ENCODE measurements at regions not wholly inside any gene's neighbourhood (a gene's known extent, or its start where the extent isn't known, plus 50 kb on each side); places are given as distances from the start of the nearest gene placed in this dataset.

GRCh38 chr2:2574401-2575180 lies 243.5 kb upstream of the MYT1L start:
- DNase-seq: no peak

GRCh38 chr2:2573658-2574293 lies 242.7 kb upstream of the MYT1L start:
- no peak for DNase-seq

DNA sequence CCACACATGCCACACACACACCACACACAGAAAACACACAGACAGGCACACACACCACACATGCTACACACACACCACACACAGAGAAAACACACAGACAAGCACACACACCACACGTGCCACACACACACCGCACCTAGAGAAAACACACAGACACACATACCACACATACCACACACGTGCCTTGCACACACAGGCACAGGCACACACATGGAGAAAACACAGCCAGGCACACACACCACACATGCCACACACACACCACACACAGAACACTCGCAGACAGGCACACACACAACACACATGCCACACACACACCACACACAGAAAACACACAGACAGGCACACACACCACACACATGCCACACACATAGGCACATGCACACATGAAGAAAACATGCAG lies 242.1 kb upstream of the MYT1L start:
- DNase-seq: no peak

- no peak for DNase-seq
Observed at GRCh38 chr2:2572393-2573204, 241.5 kb upstream of the MYT1L start.

- no peak for DNase-seq
Observed at GRCh38 chr2:2571301-2572150, 240.5 kb upstream of the MYT1L start.

GRCh38 chr2:2570871-2571270 lies 239.8 kb upstream of the MYT1L start:
- no peak for DNase-seq

DNA sequence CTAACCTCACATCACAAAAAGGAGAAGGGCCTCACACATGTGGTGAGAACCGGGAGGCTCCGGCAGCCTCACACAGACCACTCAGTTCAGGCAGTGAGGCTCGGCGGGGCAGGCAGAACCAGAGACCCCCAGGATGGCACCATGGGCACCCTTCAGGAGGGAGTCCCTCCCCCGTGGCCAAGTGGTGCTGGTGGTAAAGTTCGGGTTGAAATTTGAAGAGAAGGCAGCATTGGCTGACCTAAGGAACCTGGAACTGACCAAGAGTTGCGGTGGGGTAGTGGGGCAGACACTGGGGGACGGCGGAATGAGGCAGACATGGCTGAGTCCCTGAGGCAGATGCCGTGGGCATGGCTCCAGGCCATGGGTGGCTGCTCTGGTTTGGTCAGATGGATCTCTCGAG lies 239.3 kb upstream of the MYT1L start:
- no peak for DNase-seq

- no peak for DNase-seq
Observed at GRCh38 chr2:2569836-2570235, 238.8 kb upstream of the MYT1L start.

GRCh38 chr2:2569306-2569705 lies 238.2 kb upstream of the MYT1L start:
- no peak for DNase-seq

DNA sequence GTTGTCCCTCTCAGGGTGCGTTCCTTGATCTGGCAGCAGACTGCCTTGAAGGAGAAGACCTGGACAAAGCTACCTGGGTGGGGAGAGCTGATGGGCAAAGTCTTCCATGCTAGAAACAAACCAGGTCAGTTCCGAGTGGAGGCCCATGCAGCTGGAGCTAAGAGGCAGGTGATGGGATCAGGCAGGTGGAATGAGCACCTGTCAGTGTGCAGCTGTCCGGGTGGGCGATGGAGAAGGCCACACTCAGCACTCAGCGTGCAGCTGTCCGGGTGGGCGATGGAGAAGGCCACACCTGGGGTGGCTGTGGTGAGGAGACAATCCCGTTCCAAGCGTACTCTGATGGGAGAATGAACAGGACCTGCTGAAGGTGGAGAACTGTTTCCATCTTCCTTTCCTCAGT lies 237.3 kb upstream of the MYT1L start:
- no peak for DNase-seq

- DNase-seq: no peak
Observed at GRCh38 chr2:2567776-2568175, 236.7 kb upstream of the MYT1L start.

DNA sequence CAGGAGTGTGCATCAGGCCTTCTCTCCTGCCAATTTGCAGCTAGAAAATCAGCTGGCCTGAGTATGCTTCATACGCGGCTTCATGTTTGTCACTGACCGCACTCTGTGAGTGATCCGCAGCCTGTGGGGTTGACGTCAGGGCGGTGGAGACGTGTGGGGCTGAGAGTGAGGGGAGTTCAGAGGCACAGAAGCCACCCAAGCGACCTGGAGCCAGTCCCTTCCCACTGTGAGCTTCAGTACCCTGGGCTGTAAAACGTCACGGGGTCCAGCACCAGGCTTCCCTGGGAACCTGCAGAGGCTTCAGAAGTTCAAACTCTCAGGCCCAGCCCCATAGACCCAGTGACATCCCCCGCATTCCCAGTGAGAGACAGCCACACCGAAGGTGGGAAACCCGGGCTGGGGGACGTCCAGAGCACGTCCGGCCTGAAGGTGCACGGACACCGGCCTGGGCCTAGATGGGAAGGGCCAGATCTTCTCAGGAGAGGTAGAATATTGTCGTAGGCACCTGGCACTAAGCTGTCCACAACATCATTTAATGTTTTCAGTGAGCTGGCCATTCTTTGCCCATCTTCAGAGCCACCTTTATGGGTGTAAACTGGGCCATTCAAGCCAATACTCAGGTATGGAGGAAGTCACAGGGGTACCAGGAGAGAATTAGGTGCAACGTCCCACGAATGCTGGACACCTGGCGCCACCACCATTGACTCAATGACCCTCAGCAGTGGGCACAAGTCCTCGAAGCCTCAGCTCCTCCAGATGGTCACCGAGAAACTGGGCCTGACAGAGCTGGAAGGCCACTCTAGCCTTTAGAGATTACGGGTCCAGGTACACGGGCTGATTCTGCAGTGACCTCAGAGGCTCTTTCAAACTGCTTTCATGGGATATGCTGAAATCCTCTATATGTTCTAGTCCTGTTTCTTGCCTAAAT lies 235.6 kb upstream of the MYT1L start:
- DNase-seq: no peak

GRCh38 chr2:2565671-2566070 lies 234.6 kb upstream of the MYT1L start:
- DNase-seq: no peak

DNA sequence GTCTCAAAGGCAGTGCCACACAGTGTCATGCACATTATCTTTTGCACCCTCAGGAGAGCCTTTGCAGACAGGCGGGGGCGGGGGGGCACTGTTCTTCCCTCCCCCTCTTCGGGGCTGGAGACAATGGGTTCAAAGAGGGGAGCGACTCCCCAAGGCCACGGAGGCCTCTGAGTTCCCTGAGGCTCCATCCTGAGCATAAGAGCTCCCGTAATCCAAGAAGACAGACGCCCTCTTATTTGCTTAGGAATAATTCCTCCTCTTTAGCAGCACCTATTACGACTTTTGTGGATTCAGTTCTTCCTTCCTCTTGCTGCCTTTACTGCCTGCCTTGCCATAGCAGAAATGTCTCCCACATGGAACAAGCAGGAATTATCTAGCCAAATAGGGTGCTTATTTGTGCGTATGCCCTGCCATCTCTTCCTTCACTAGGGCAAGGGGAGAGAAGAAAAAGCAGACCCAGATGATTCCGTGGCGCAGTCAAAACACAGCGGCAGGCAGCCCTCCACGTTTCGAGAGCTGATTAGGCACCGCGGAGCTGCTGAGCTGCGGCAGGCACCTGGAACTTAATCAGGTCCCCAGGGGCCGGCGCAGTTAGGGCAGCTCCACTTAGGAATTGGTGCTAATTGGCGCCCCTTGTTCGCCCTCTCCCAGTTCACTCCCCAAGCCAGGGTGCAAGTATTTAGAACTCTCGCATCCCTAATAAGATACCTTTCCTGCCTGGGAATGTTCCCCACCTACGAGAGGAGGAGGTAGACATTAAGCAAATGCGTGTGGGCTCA lies 233.4 kb upstream of the MYT1L start:
- DNase-seq: no peak

- DNase-seq: no peak
Observed at GRCh38 chr2:2563309-2563860, 232.3 kb upstream of the MYT1L start.

- DNase-seq: no peak
Observed at GRCh38 chr2:2562867-2563266, 231.8 kb upstream of the MYT1L start.

DNA sequence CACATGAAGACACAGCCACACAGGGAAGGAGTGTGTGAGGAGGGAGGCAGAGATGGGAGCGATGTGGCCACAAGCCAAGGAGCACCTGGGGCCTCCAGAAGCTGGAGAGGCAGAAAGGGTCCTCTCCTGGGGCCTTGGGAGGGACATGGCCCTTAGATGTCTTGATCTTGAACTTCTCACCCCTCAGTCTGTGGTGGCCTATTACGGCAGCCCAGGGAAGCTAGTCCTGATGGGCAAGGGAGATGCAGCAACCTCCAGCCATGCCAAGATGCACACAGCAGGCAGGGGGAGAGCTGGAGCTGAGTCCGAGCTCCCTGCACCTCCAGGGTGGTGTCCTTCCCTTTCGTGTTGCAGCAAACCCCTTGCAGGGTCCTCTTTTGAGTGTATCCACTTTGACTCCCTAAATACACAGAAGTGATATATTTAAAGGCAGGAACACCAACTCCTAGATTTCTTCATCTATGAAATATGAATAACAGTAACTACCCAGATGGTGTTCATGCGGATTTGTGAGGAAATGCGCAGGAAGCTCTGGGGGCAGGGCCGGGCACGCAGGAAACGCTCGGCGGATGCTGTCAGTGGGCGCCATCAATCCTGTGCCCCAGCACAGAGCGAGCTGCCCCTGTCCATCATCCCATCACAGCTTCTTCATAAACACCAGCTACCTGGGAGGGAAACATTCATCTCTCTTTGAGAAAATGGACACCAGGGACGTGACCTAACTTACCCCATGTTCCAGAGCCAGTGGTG lies 230.4 kb upstream of the MYT1L start:
- DNase-seq: no peak

- no peak for DNase-seq
Observed at GRCh38 chr2:2560374-2561015, 229.4 kb upstream of the MYT1L start.

DNA sequence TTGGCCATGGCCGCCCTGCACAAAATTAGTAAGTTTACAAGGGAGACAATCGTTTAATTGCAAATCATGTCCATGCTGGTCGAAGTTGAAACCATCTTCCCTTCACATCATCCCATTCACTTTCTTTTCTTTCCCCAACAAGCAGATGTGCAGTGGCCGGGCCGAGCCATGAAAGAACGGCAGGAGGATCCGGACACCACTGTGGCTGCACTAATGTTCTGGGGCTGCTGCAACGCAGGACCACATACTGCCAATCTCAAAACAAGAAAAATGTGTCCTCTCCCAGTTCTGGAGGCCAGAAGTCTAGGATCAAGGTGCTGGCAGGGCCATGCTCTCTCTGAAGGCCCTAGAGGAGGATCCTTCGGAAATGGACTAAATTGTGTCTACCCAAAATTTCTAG lies 227.4 kb upstream of the MYT1L start:
- no peak for DNase-seq
